ENCODE measurements at regions not wholly inside any gene's neighbourhood (a gene's known extent, or its start where the extent isn't known, plus 50 kb on each side); places are given as distances from the start of the nearest gene placed in this dataset.

DNA sequence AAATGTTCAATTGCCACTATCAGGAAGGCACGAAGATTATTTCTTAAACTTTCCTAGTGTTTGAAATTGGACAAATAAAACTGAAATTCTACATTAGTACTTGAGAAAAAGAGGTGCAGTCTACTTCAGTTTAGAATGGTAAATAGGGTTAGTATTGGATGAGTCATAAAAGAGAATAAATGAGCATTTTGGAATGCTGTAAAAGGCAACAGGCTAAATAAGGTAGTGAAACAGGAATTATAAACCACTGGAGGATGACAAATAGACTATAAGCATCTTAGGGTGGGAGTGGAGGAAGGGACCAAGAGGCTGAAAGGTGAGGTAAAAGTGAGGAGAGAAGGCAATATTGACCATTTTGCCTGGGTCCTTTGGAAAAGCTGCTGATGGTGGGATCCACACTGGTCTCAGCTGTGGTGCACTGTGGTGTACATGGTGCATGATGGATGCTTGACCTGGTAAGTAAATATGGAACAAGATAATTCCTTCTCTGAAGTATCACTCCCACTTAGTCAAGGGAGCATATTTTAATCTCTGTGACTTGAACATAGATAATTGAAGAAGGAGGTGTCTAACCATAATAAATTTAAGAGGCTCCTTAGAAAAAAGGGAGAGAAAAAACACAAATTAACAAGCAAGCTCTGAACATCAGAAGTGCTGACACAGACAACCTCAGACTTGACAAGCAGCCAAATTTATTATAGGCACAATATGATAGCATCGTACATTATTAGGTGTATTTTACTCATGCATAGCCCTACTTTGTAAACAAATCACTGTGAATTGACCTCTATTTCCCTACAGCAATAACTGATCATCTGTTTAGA is 76.4 kb upstream of the SCIN start:
- Histone ChIP-seq H3K4me2 (ENCODE audit: low read length) (no peak overlapping the region), H3K36me3 (ENCODE audit: insufficient read depth, low read length) (no peaks in the 10 kb centered on the region), H3F3A (ENCODE audit: insufficient read depth, low read length, poor library complexity, severe bottlenecking) (no peaks in the 10 kb centered on the region), H3K27ac (ENCODE audit: low read length) (no peak overlapping the region), H3K9me2 (ENCODE audit: insufficient read depth, low read length) (no peaks in the 10 kb centered on the region), H3K9ac (ENCODE audit: low read length) (no peak overlapping the region), H2AFZ (ENCODE audit: low read depth, low read length) (no peak overlapping the region), H3K4me3 (ENCODE audit: low read length) (no peak overlapping the region), H3K9me3 (ENCODE audit: low read length) (no peaks in the 10 kb centered on the region), H3K27me3 (ENCODE audit: insufficient read depth, low read depth, low read length) (no peaks in the 10 kb centered on the region), H4K20me1 (ENCODE audit: insufficient read depth) (no peaks in the 10 kb centered on the region), H3K79me2 (replicated peaks; ENCODE audit: insufficient read depth, low read length) (no peaks in the 10 kb centered on the region)
- TF ChIP-seq POLR2AphosphoS5 (IDR thresholded peaks at IDR 0.05) = no peak
- TF ChIP-seq TAF1 (IDR thresholded peaks at IDR 0.05; ENCODE audit: low read depth) = no peak
- no peak for TF ChIP-seq EP300 (conservative IDR thresholded peaks at IDR 0.05; ENCODE audit: poor library complexity, severe bottlenecking)
- TF ChIP-seq, protein P1, sequence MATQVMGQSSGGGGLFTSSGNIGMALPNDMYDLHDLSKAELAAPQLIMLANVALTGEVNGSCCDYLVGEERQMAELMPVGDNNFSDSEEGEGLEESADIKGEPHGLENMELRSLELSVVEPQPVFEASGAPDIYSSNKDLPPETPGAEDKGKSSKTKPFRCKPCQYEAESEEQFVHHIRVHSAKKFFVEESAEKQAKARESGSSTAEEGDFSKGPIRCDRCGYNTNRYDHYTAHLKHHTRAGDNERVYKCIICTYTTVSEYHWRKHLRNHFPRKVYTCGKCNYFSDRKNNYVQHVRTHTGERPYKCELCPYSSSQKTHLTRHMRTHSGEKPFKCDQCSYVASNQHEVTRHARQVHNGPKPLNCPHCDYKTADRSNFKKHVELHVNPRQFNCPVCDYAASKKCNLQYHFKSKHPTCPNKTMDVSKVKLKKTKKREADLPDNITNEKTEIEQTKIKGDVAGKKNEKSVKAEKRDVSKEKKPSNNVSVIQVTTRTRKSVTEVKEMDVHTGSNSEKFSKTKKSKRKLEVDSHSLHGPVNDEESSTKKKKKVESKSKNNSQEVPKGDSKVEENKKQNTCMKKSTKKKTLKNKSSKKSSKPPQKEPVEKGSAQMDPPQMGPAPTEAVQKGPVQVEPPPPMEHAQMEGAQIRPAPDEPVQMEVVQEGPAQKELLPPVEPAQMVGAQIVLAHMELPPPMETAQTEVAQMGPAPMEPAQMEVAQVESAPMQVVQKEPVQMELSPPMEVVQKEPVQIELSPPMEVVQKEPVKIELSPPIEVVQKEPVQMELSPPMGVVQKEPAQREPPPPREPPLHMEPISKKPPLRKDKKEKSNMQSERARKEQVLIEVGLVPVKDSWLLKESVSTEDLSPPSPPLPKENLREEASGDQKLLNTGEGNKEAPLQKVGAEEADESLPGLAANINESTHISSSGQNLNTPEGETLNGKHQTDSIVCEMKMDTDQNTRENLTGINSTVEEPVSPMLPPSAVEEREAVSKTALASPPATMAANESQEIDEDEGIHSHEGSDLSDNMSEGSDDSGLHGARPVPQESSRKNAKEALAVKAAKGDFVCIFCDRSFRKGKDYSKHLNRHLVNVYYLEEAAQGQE (IDR thresholded peaks at IDR 0.05; ENCODE audit: borderline replicate concordance) = no peak
- TF ChIP-seq, protein P2, sequence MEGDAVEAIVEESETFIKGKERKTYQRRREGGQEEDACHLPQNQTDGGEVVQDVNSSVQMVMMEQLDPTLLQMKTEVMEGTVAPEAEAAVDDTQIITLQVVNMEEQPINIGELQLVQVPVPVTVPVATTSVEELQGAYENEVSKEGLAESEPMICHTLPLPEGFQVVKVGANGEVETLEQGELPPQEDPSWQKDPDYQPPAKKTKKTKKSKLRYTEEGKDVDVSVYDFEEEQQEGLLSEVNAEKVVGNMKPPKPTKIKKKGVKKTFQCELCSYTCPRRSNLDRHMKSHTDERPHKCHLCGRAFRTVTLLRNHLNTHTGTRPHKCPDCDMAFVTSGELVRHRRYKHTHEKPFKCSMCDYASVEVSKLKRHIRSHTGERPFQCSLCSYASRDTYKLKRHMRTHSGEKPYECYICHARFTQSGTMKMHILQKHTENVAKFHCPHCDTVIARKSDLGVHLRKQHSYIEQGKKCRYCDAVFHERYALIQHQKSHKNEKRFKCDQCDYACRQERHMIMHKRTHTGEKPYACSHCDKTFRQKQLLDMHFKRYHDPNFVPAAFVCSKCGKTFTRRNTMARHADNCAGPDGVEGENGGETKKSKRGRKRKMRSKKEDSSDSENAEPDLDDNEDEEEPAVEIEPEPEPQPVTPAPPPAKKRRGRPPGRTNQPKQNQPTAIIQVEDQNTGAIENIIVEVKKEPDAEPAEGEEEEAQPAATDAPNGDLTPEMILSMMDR (IDR thresholded peaks at IDR 0.05; ENCODE audit: poor library complexity, severe bottlenecking) = no peak
- TF ChIP-seq EZH2 (IDR thresholded peaks at IDR 0.05; ENCODE audit: borderline replicate concordance, insufficient read depth, low read length, poor library complexity, severe bottlenecking) = no peak
- TF ChIP-seq RAD21 (conservative IDR thresholded peaks at IDR 0.05) = no peak
- no peak for TF ChIP-seq MXI1 (conservative IDR thresholded peaks at IDR 0.05; ENCODE audit: poor library complexity, severe bottlenecking)
- no peak for TF ChIP-seq SMC3 (conservative IDR thresholded peaks at IDR 0.05; ENCODE audit: poor library complexity)

DNA sequence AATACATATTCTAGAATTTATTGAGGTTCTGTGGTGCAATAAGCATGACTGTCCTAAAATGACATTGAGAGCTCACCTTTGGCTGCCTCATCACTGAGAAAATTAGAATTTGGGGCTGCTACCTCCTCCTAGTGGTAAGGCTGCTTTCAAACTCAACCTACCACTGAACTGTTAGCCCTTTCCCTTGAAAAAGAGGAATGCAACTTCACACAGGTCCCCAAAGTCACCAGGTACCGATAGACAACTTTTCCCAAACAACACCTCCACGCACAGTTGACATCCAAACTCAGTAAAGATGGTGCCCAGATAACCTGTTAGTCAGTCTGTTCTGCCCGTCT is 75.9 kb upstream of the SCIN start:
- H3F3A ChIP-seq (ENCODE audit: insufficient read depth, low read length, poor library complexity, severe bottlenecking) = no peaks in the 10 kb centered on the region
- no peaks in the 10 kb centered on the region for H3K27me3 ChIP-seq (ENCODE audit: insufficient read depth, low read depth, low read length)
- no peak overlapping the region for H3K4me3 ChIP-seq (ENCODE audit: low read length)
- no peaks in the 10 kb centered on the region for H3K79me2 ChIP-seq (replicated peaks; ENCODE audit: insufficient read depth, low read length)
- H3K27ac ChIP-seq (ENCODE audit: low read length) = no peak overlapping the region
- H3K4me2 ChIP-seq (ENCODE audit: low read length) = no peak overlapping the region
- no peaks in the 10 kb centered on the region for H3K36me3 ChIP-seq (ENCODE audit: insufficient read depth, low read length)
- H2AFZ ChIP-seq (ENCODE audit: low read depth, low read length) = no peak overlapping the region
- no peak for TF ChIP-seq RAD21 (conservative IDR thresholded peaks at IDR 0.05)
- TF ChIP-seq MXI1 (conservative IDR thresholded peaks at IDR 0.05; ENCODE audit: poor library complexity, severe bottlenecking) = no peak
- TF ChIP-seq, protein P1 (IDR thresholded peaks at IDR 0.05; ENCODE audit: borderline replicate concordance) = no peak
- TF ChIP-seq EZH2 (IDR thresholded peaks at IDR 0.05; ENCODE audit: borderline replicate concordance, insufficient read depth, low read length, poor library complexity, severe bottlenecking) = no peak
- TF ChIP-seq EP300 (conservative IDR thresholded peaks at IDR 0.05; ENCODE audit: poor library complexity, severe bottlenecking) = no peak
- TF ChIP-seq TAF1 (IDR thresholded peaks at IDR 0.05; ENCODE audit: low read depth) = no peak
- no peak for TF ChIP-seq SMC3 (conservative IDR thresholded peaks at IDR 0.05; ENCODE audit: poor library complexity)
- TF ChIP-seq, protein P2 (IDR thresholded peaks at IDR 0.05; ENCODE audit: poor library complexity, severe bottlenecking) = no peak
- TF ChIP-seq POLR2AphosphoS5 (IDR thresholded peaks at IDR 0.05) = no peak
- H3K9me3 ChIP-seq (ENCODE audit: low read length) = no peaks in the 10 kb centered on the region
- no peaks in the 10 kb centered on the region for H3K9me2 ChIP-seq (ENCODE audit: insufficient read depth, low read length)
- H3K9ac ChIP-seq (ENCODE audit: low read length) = no peak overlapping the region
- H4K20me1 ChIP-seq (ENCODE audit: insufficient read depth) = no peaks in the 10 kb centered on the region
